PC-3 (cell line): ENCODE measurements at regions not wholly inside any gene's neighbourhood (a gene's known extent, or its start where the extent isn't known, plus 50 kb on each side); places are given as distances from the start of the nearest gene placed in this dataset.

Experiments used
- EZH2 ChIP-seq: fragments of 300-600 bp; sonication (generic); IDR thresholded peaks from one replicate; pipeline ENCODE4 v1.6.1; 2017; ENCODE audit warnings: antibody characterized with exemption, mild to moderate bottlenecking, low read length; ENCODE audit not compliant: unreplicated experiment
- EZH2phosphoT487 ChIP-seq: fragments of 300-600 bp; sonication (generic); IDR thresholded peaks from 2 replicates; pipeline ENCODE4 v1.6.1; 2018; ENCODE audit warnings: mild to moderate bottlenecking, antibody characterized with exemption, low read length, borderline replicate concordance
- TF ChIP-seq, protein P1 (sequence below): fragments of 300-600 bp; sonication (generic); conservative IDR thresholded peaks from 2 replicates; pipeline ENCODE4 v1.5.1; 2017; ENCODE audit warnings: antibody characterized with exemption, low read depth, mild to moderate bottlenecking, low read length

GRCh38 chr16:52209227-52209626, 337.7 kb downstream of the TOX3 start:
- no peak for TF ChIP-seq EZH2
- TF ChIP-seq, protein P1, sequence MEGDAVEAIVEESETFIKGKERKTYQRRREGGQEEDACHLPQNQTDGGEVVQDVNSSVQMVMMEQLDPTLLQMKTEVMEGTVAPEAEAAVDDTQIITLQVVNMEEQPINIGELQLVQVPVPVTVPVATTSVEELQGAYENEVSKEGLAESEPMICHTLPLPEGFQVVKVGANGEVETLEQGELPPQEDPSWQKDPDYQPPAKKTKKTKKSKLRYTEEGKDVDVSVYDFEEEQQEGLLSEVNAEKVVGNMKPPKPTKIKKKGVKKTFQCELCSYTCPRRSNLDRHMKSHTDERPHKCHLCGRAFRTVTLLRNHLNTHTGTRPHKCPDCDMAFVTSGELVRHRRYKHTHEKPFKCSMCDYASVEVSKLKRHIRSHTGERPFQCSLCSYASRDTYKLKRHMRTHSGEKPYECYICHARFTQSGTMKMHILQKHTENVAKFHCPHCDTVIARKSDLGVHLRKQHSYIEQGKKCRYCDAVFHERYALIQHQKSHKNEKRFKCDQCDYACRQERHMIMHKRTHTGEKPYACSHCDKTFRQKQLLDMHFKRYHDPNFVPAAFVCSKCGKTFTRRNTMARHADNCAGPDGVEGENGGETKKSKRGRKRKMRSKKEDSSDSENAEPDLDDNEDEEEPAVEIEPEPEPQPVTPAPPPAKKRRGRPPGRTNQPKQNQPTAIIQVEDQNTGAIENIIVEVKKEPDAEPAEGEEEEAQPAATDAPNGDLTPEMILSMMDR: no peak
- no peak for TF ChIP-seq EZH2phosphoT487
